Osteoblast (primary cell): ENCODE measurements at regions not wholly inside any gene's neighbourhood (a gene's known extent, or its start where the extent isn't known, plus 50 kb on each side); places are given as distances from the start of the nearest gene placed in this dataset.
"Not testable (repeated sequence)": the region's sequence is repeated elsewhere in the genome, so short reads cannot be mapped to it uniquely, and the experiment has no call there.

ENCODE experiments used
- DNase-seq: peaks from one replicate; pipeline ENCODE4 v3.0.0; 2011; ENCODE audit warnings: low spot score, mixed read lengths; ENCODE audit not compliant: insufficient read length; ENCODE audit errors: missing footprints
- H2AFZ ChIP-seq: 2 replicates; pipeline ENCODE4 v1.6.0; 2011; ENCODE audit warnings: mild to moderate bottlenecking, low read length
- H3K27ac ChIP-seq: 2 replicates; pipeline ENCODE4 v1.5.1; 2011; ENCODE audit warnings: mild to moderate bottlenecking, low read depth, low read length, moderate library complexity
- H3K27me3 ChIP-seq: 2 replicates; pipeline ENCODE4 v1.6.0; 2012; ENCODE audit warnings: mild to moderate bottlenecking, control low read depth, inconsistent platforms, low read length, moderate library complexity; ENCODE audit not compliant: insufficient read depth
- H3K36me3 ChIP-seq: 2 replicates; pipeline ENCODE4 v1.5.1; 2011; ENCODE audit warnings: mild to moderate bottlenecking, low read length, control low read depth, moderate library complexity; ENCODE audit not compliant: insufficient read depth
- H3K4me1 ChIP-seq: 2 replicates; pipeline ENCODE4 v1.5.1; 2011; ENCODE audit warnings: mild to moderate bottlenecking, low read length, control low read depth, moderate library complexity; ENCODE audit not compliant: insufficient read depth
- H3K4me2 ChIP-seq: 2 replicates; pipeline ENCODE4 v1.6.0; 2011; ENCODE audit warnings: mild to moderate bottlenecking, low read length; ENCODE audit not compliant: insufficient read depth
- H3K4me3 ChIP-seq: fragments of 200-600 bp; sonication (generic); 3 replicates; pipeline ENCODE4 v1.5.1; 2012; ENCODE audit warnings: mild to moderate bottlenecking, low read length, inconsistent platforms; ENCODE audit not compliant: insufficient read depth
- H3K79me2 ChIP-seq: 2 replicates; pipeline ENCODE4 v1.6.0; 2012; ENCODE audit warnings: mild to moderate bottlenecking, low read length, control low read depth, inconsistent platforms; ENCODE audit not compliant: insufficient read depth
- H3K9me3 ChIP-seq: 2 replicates; pipeline ENCODE4 v1.5.1; 2011; ENCODE audit warnings: low read depth, low read length, control low read depth
- H4K20me1 ChIP-seq: 2 replicates; pipeline ENCODE4 v1.6.0; 2012; ENCODE audit warnings: mild to moderate bottlenecking, low read length, control low read depth; ENCODE audit not compliant: insufficient read depth
- CTCF ChIP-seq: IDR thresholded peaks from 2 replicates; pipeline ENCODE4 v1.5.1; 2011; ENCODE audit warnings: mild to moderate bottlenecking, low read depth, low read length, moderate library complexity; ENCODE audit errors: extremely low read depth

- DNase-seq = no peak
- Histone ChIP-seq H3K79me2 (no peaks in the 10 kb centered on the region), H3K27ac (no peak overlapping the region), H3K4me1 (no peaks in the 10 kb centered on the region), H3K4me3 (no peak overlapping the region), H4K20me1 (no peaks in the 10 kb centered on the region), H2AFZ (no peak overlapping the region), H3K36me3 (no peaks in the 10 kb centered on the region), H3K4me2 (no peak overlapping the region), H3K9me3 (peaks cover 1% of the 10 kb centered on the region), H3K27me3 (no peaks in the 10 kb centered on the region)
- TF ChIP-seq CTCF = no peak
These were observed 563.2 kb downstream of the TMEM135 start for GRCh38 chr11:87600938-87601337.

GRCh38 chr11:87597725-87598124, 560.0 kb downstream of the TMEM135 start:
- no peak overlapping the region for H3K4me2 ChIP-seq
- no peak overlapping the region for H2AFZ ChIP-seq
- no peaks in the 10 kb centered on the region for H3K4me1 ChIP-seq
- H3K27me3 ChIP-seq = no peaks in the 10 kb centered on the region
- no peak overlapping the region for H3K27ac ChIP-seq
- H4K20me1 ChIP-seq = no peaks in the 10 kb centered on the region
- no peaks in the 10 kb centered on the region for H3K36me3 ChIP-seq
- no peak overlapping the region for H3K4me3 ChIP-seq
- TF ChIP-seq CTCF = no peak
- no peaks in the 10 kb centered on the region for H3K79me2 ChIP-seq
- no peak for DNase-seq
- no peaks in the 10 kb centered on the region for H3K9me3 ChIP-seq

- H3K27ac ChIP-seq = no peak overlapping the region
- no peak for DNase-seq
- H3K4me3 ChIP-seq = no peak overlapping the region
- no peaks in the 10 kb centered on the region for H3K4me1 ChIP-seq
- no peaks in the 10 kb centered on the region for H3K27me3 ChIP-seq
- H4K20me1 ChIP-seq = no peaks in the 10 kb centered on the region
- H3K4me2 ChIP-seq = no peak overlapping the region
- no peaks in the 10 kb centered on the region for H3K36me3 ChIP-seq
- no peak for TF ChIP-seq CTCF
- H2AFZ ChIP-seq = no peak overlapping the region
- no peaks in the 10 kb centered on the region for H3K79me2 ChIP-seq
- no peaks in the 10 kb centered on the region for H3K9me3 ChIP-seq
These were observed 558.4 kb downstream of the TMEM135 start for GRCh38 chr11:87596176-87596575.

GRCh38 chr11:87589082-87589481, 551.3 kb downstream of the TMEM135 start:
- no peak overlapping the region for H2AFZ ChIP-seq
- H3K79me2 ChIP-seq = no peaks in the 10 kb centered on the region
- no peak overlapping the region for H3K4me2 ChIP-seq
- H4K20me1 ChIP-seq = no peaks in the 10 kb centered on the region
- H3K27ac ChIP-seq = no peak overlapping the region
- TF ChIP-seq CTCF = no peak
- no peaks in the 10 kb centered on the region for H3K36me3 ChIP-seq
- no peaks in the 10 kb centered on the region for H3K4me1 ChIP-seq
- no peak for DNase-seq
- H3K4me3 ChIP-seq = no peak overlapping the region
- H3K27me3 ChIP-seq = no peaks in the 10 kb centered on the region
- no peaks in the 10 kb centered on the region for H3K9me3 ChIP-seq

GRCh38 chr11:87585613-87586012, 547.9 kb downstream of the TMEM135 start:
- not testable (repeated sequence) for H3K4me2 ChIP-seq, H3K27me3 ChIP-seq, H3K9me3 ChIP-seq, DNase-seq, H2AFZ ChIP-seq, H3K4me3 ChIP-seq, H3K4me1 ChIP-seq, H3K79me2 ChIP-seq, H4K20me1 ChIP-seq, H3K36me3 ChIP-seq, H3K27ac ChIP-seq
